ENCODE measurements at regions not wholly inside any gene's neighbourhood (a gene's known extent, or its start where the extent isn't known, plus 50 kb on each side); places are given as distances from the start of the nearest gene placed in this dataset.

DNA sequence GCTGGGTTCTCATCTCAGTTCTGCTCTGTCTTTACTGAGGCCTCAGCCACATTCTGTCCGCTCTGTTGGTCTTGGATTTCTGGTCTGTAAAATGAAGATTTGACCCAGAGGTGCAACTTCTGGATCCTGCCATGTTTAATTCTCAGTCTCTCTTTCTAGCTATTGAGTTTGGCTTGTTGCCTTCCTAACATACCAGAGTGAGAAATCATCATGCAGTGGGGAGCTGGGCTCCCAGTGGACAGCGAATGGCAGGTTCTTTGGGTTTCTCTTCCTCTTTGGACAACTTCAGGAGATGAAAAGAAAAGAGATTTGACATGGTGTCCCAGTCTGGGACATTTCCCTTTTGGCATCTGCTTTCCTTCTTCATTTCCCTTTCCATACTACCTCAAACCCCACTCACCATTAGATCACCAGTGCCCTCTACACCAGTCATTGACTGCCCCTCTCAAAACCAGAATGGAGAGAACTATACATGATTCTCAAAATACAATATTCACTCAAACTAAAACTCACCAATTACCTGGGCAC lies 334.7 kb downstream of the ACTL7B start:
- TF ChIP-seq EZH2 (IDR thresholded peaks at IDR 0.05; ENCODE audit: borderline replicate concordance, low read length): no peak
- TF ChIP-seq, protein P1, sequence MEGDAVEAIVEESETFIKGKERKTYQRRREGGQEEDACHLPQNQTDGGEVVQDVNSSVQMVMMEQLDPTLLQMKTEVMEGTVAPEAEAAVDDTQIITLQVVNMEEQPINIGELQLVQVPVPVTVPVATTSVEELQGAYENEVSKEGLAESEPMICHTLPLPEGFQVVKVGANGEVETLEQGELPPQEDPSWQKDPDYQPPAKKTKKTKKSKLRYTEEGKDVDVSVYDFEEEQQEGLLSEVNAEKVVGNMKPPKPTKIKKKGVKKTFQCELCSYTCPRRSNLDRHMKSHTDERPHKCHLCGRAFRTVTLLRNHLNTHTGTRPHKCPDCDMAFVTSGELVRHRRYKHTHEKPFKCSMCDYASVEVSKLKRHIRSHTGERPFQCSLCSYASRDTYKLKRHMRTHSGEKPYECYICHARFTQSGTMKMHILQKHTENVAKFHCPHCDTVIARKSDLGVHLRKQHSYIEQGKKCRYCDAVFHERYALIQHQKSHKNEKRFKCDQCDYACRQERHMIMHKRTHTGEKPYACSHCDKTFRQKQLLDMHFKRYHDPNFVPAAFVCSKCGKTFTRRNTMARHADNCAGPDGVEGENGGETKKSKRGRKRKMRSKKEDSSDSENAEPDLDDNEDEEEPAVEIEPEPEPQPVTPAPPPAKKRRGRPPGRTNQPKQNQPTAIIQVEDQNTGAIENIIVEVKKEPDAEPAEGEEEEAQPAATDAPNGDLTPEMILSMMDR (conservative IDR thresholded peaks at IDR 0.05 in 1 of 2, IDR thresholded peaks at IDR 0.05 in 1 of 2; ENCODE audit: extremely low read depth in 1 of 2, insufficient read depth in 1 of 2, low read depth in 1 of 2, low read length in 2 of 2): no peak
